GM23248 (cell line): ENCODE measurements at regions not wholly inside any gene's neighbourhood (a gene's known extent, or its start where the extent isn't known, plus 50 kb on each side); places are given as distances from the start of the nearest gene placed in this dataset.

Experiments
- DNase-seq: peaks from one replicate; pipeline ENCODE4 v3.0.0-alpha.2; 2015
- H2AFZ ChIP-seq: fragments of 200-600 bp; sonication (generic); 2 replicates; pipeline ENCODE4 v1.6.1; 2016; ENCODE audit warnings: antibody characterized with exemption
- H3F3A ChIP-seq: fragments of 200-600 bp; sonication (generic); 2 replicates; pipeline ENCODE4 v1.6.1; 2016; ENCODE audit warnings: mild to moderate bottlenecking, antibody characterized with exemption, mixed run types; ENCODE audit not compliant: insufficient read depth
- H3K27ac ChIP-seq: fragments of 200-600 bp; sonication (generic); 2 replicates; pipeline ENCODE4 v1.5.1; 2016; ENCODE audit warnings: mild to moderate bottlenecking
- H3K27me3 ChIP-seq: fragments of 200-600 bp; sonication (generic); replicated peaks from 2 replicates; pipeline ENCODE4 v1.6.1; 2016; ENCODE audit warnings: mild to moderate bottlenecking; ENCODE audit not compliant: insufficient read depth
- H3K36me3 ChIP-seq: fragments of 200-600 bp; sonication (generic); 2 replicates; pipeline ENCODE4 v1.6.1; 2016; ENCODE audit warnings: low read depth, mild to moderate bottlenecking
- H3K4me1 ChIP-seq: fragments of 200-600 bp; sonication (generic); 2 replicates; pipeline ENCODE4 v1.6.1; 2016; ENCODE audit warnings: mild to moderate bottlenecking; ENCODE audit not compliant: insufficient read depth
- H3K4me2 ChIP-seq: fragments of 200-600 bp; sonication (generic); one replicate; pipeline ENCODE4 v1.6.1; 2016; ENCODE audit warnings: mild to moderate bottlenecking; ENCODE audit not compliant: unreplicated experiment
- H3K4me3 ChIP-seq: fragments of 200-600 bp; sonication (generic); 2 replicates; pipeline ENCODE4 v1.5.1; 2016; ENCODE audit warnings: mild to moderate bottlenecking
- H3K79me2 ChIP-seq: fragments of 200-600 bp; sonication (generic); 2 replicates; pipeline ENCODE4 v1.6.1; 2016; ENCODE audit warnings: mild to moderate bottlenecking; ENCODE audit not compliant: insufficient read depth
- H3K9ac ChIP-seq: fragments of 200-600 bp; sonication (generic); 2 replicates; pipeline ENCODE4 v1.6.1; 2016; ENCODE audit warnings: mild to moderate bottlenecking
- H3K9me2 ChIP-seq: fragments of 200-600 bp; sonication (generic); 2 replicates; pipeline ENCODE4 v1.6.1; 2016; ENCODE audit warnings: mixed run types, mild to moderate bottlenecking, moderate library complexity; ENCODE audit not compliant: insufficient read depth
- H3K9me3 ChIP-seq: fragments of 200-600 bp; sonication (generic); one replicate; pipeline ENCODE4 v1.6.1; 2017; ENCODE audit warnings: low read depth
- H4K20me1 ChIP-seq: fragments of 200-600 bp; sonication (generic); 2 replicates; pipeline ENCODE4 v1.6.0; 2016; ENCODE audit not compliant: insufficient read depth
- EZH2 ChIP-seq: fragments of 200-600 bp; sonication (generic); IDR thresholded peaks from 2 replicates; pipeline ENCODE4 v1.6.1; 2018; ENCODE audit warnings: antibody characterized with exemption, mild to moderate bottlenecking; ENCODE audit not compliant: insufficient read depth, poor library complexity, severe bottlenecking
- EZH2phosphoT487 ChIP-seq: fragments of 200-600 bp; sonication (generic); IDR thresholded peaks from 2 replicates; pipeline ENCODE4 v1.6.1; 2018; ENCODE audit warnings: antibody characterized with exemption, moderate library complexity, mild to moderate bottlenecking, low read depth; ENCODE audit not compliant: insufficient read depth
- WGBS, 2 experiments: methylation state at CpG; one replicate each; pipeline ENCODE4 v1.1.6; 2015 to 2017; ENCODE audit warnings: low lambda C conversion rate in 2 of 2, low coverage in 1 of 2; ENCODE audit errors: missing lambda C conversion rate in 2 of 2; 5-methylcytosine and 5-hydroxymethylcytosine counted together
- in situ Hi-C: fragments of 300-500 bp; cut with MboI; formaldehyde crosslinking; loops from 2 replicates; pipeline ENCODE4 v1.15.0; 2020

- Histone ChIP-seq H4K20me1 (no peaks in the 10 kb centered on the region), H3K36me3 (no peaks in the 10 kb centered on the region), H3F3A (no peaks in the 10 kb centered on the region), H3K27me3 (peaks cover 2% of the 10 kb centered on the region; the same call in 1 of the 2 replicates), H3K27ac (no peak overlapping the region), H3K4me3 (no peak overlapping the region), H3K79me2 (no peaks in the 10 kb centered on the region), H3K4me2 (no peak overlapping the region), H3K9me2 (no peaks in the 10 kb centered on the region), H3K9ac (no peak overlapping the region), H3K9me3 (no peaks in the 10 kb centered on the region), H3K4me1 (no peaks in the 10 kb centered on the region), H2AFZ (no peak overlapping the region)
- WGBS, 2 experiments, result 73 to 81% methylated on average over 9 of the region's 9 CpGs
- no peak for TF ChIP-seq EZH2
- TF ChIP-seq EZH2phosphoT487, result no peak
- in situ Hi-C loops, result loop anchor here (25.0 kb wide), 1 partner anchor 671 kb away; no protein-coding TSS in a partner anchor
- DNase-seq, result no peak
Measured at GRCh38 chr9:126233175-126233574, 93.5 kb upstream of the MVB12B start.

- in situ Hi-C loops, result loop anchor here (25.0 kb wide), 1 partner anchor 672 kb away; no protein-coding TSS in a partner anchor
- Histone ChIP-seq H3K27me3 (peaks cover 4% of the 10 kb centered on the region; the same call in 1 of the 2 replicates), H3K9me2 (no peaks in the 10 kb centered on the region), H3K4me3 (no peak overlapping the region), H3K9ac (no peak overlapping the region), H3K36me3 (no peaks in the 10 kb centered on the region), H2AFZ (no peak overlapping the region), H3K4me1 (no peaks in the 10 kb centered on the region), H3K4me2 (no peak overlapping the region), H3K79me2 (no peaks in the 10 kb centered on the region), H3F3A (no peaks in the 10 kb centered on the region), H4K20me1 (no peaks in the 10 kb centered on the region), H3K27ac (no peak overlapping the region), H3K9me3 (no peaks in the 10 kb centered on the region)
- WGBS, 2 experiments, result 73 to 77% methylated on average over 21 of the region's 21 CpGs
- no peak for TF ChIP-seq EZH2
- TF ChIP-seq EZH2phosphoT487, result no peak
- no peak for DNase-seq
Measured at GRCh38 chr9:126233913-126234525, 92.6 kb upstream of the MVB12B start.

GRCh38 chr9:126234681-126235335 lies 91.8 kb upstream of the MVB12B start:
- no peak for DNase-seq
- in situ Hi-C loops, result loop anchor here (25.0 kb wide), 1 partner anchor 673 kb away; no protein-coding TSS in a partner anchor
- no peaks in the 10 kb centered on the region for H3K4me1 ChIP-seq
- no peaks in the 10 kb centered on the region for H3K9me2 ChIP-seq
- H3K9ac ChIP-seq, result no peak overlapping the region
- no peak overlapping the region for H2AFZ ChIP-seq
- H3K27me3 ChIP-seq, result peaks cover 4% of the 10 kb centered on the region; the same call in 1 of the 2 replicates
- no peaks in the 10 kb centered on the region for H3F3A ChIP-seq
- H3K4me2 ChIP-seq, result no peak overlapping the region
- no peak for TF ChIP-seq EZH2phosphoT487
- no peak for TF ChIP-seq EZH2
- no peaks in the 10 kb centered on the region for H4K20me1 ChIP-seq
- H3K27ac ChIP-seq, result no peak overlapping the region
- no peaks in the 10 kb centered on the region for H3K9me3 ChIP-seq
- WGBS, 2 experiments, result 59 to 77% methylated on average over 8 of the region's 8 CpGs
- no peaks in the 10 kb centered on the region for H3K79me2 ChIP-seq
- no peaks in the 10 kb centered on the region for H3K36me3 ChIP-seq
- no peak overlapping the region for H3K4me3 ChIP-seq

GRCh38 chr9:126235336-126236243 lies 91.0 kb upstream of the MVB12B start:
- H3K79me2 ChIP-seq, result no peaks in the 10 kb centered on the region
- H3K36me3 ChIP-seq, result no peaks in the 10 kb centered on the region
- no peak for TF ChIP-seq EZH2phosphoT487
- TF ChIP-seq EZH2, result no peak
- 78 to 80% methylated on average over 45 to 49 of the region's 49 CpGs for WGBS, 2 experiments
- no peak overlapping the region for H3K4me2 ChIP-seq
- H3K27me3 ChIP-seq, result peaks cover 4% of the 10 kb centered on the region; the same call in 1 of the 2 replicates
- H4K20me1 ChIP-seq, result no peaks in the 10 kb centered on the region
- H3K4me3 ChIP-seq, result no peak overlapping the region
- no peaks in the 10 kb centered on the region for H3F3A ChIP-seq
- H2AFZ ChIP-seq, result no peak overlapping the region
- H3K9me2 ChIP-seq, result no peaks in the 10 kb centered on the region
- H3K27ac ChIP-seq, result no peak overlapping the region
- no peak for DNase-seq
- no peaks in the 10 kb centered on the region for H3K9me3 ChIP-seq
- in situ Hi-C loops, result loop anchor here (25.0 kb wide), 1 partner anchor 673 kb away; no protein-coding TSS in a partner anchor
- no peak overlapping the region for H3K9ac ChIP-seq
- H3K4me1 ChIP-seq, result no peaks in the 10 kb centered on the region
